HUES64 (cell line): ENCODE measurements at regions not wholly inside any gene's neighbourhood (a gene's known extent, or its start where the extent isn't known, plus 50 kb on each side); places are given as distances from the start of the nearest gene placed in this dataset.
"Not testable (repeated sequence)": the region's sequence is repeated elsewhere in the genome, so short reads cannot be mapped to it uniquely, and the experiment has no call there.

Source experiments
- H3K27ac ChIP-seq: 2 replicates; pipeline ENCODE4 v1.7.0; 2013; ENCODE audit warnings: low read depth, low read length, inconsistent platforms
- H3K27me3 ChIP-seq: 2 replicates; pipeline ENCODE4 v1.6.1; 2013; ENCODE audit warnings: mild to moderate bottlenecking, low read length; ENCODE audit not compliant: insufficient read depth
- H3K36me3 ChIP-seq: 2 replicates; pipeline ENCODE4 v1.6.1; 2013; ENCODE audit warnings: mild to moderate bottlenecking, low read length; ENCODE audit not compliant: insufficient read depth
- H3K4me1 ChIP-seq: 2 replicates; pipeline ENCODE4 v1.6.1; 2013; ENCODE audit warnings: mild to moderate bottlenecking, low read length, moderate library complexity; ENCODE audit not compliant: insufficient read depth
- H3K4me3 ChIP-seq: 2 replicates; pipeline ENCODE4 v1.5.1; 2013; ENCODE audit warnings: mild to moderate bottlenecking, low read length, moderate library complexity
- H3K9ac ChIP-seq: 2 replicates; pipeline ENCODE4 v1.6.1; 2013; ENCODE audit warnings: mild to moderate bottlenecking, low read depth, low read length
- H3K9me3 ChIP-seq: 2 replicates; pipeline ENCODE4 v1.6.1; 2013; ENCODE audit warnings: low read depth, low read length; ENCODE audit not compliant: insufficient read depth
- WGBS: fragments of 150-250, 120-280 bp; methylation state at CpG from one replicate; pipeline ENCODE4 v1.1.7; 2013; ENCODE audit warnings: missing lambda C conversion rate; 5-methylcytosine and 5-hydroxymethylcytosine counted together

DNA sequence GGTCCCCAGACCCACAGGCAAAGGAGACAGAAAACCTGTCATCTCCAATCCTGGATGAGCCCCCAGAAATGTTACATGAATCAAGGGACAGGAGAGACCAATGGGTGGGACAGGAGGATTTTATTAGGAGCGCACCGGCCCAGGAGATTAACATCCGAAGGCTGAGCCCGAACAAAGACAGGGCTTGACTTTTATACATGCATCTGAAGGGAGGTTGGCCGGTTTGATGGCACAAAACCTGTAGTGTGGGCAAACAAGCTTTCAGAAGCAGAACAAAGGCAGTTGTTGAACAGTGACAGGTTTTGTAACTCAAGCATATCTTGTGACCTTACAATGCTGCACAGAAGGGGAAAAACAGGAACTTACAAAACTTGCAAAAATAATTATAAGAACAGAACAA, 83.9 kb upstream of the GPR6 start:
- Histone ChIP-seq H3K36me3 (no peaks in the 10 kb centered on the region), H3K9me3 (peaks cover 23% of the 10 kb centered on the region), H3K27ac (no peak overlapping the region), H3K27me3 (no peaks in the 10 kb centered on the region), H3K4me3 (no peak overlapping the region), H3K4me1 (peaks cover 18% of the 10 kb centered on the region), H3K9ac (no peak overlapping the region)
- WGBS: 96% methylated on average over 5 of the region's 5 CpGs

- no peak overlapping the region for H3K4me3 ChIP-seq
- peaks cover 24% of the 10 kb centered on the region for H3K4me1 ChIP-seq
- no peak overlapping the region for H3K9ac ChIP-seq
- no peak overlapping the region for H3K27ac ChIP-seq
- peaks cover 23% of the 10 kb centered on the region for H3K9me3 ChIP-seq
- WGBS: 84% methylated on average over 1 of the region's 1 CpG
- H3K36me3 ChIP-seq: no peaks in the 10 kb centered on the region
- H3K27me3 ChIP-seq: peaks cover 6% of the 10 kb centered on the region; the same call in 1 of the 2 replicates
Measured at GRCh38 chr6:109896341-109896740, 81.8 kb upstream of the GPR6 start.

DNA sequence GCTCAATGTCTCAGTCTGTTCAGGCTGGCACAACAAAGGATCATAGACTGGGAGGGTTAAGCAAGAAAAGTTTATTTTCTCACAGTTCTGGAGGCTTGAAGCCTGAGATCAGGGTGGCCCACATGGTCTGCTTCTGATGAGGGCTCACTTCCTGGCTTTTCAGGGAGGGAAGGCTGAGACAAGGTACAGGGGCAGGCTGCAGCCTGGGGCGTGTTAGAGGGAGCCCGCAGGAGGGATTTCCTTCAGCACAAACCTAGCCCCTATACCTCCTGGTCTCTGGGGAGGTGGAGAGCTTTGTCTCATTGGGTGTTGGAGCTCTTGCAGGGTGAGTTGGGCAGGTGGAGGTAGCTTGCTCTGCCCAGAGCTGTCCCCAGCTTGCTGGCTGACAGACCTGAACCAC, 81.1 kb upstream of the GPR6 start:
- Histone ChIP-seq H3K27me3 (peaks cover 13% of the 10 kb centered on the region; the same call in 1 of the 2 replicates), H3K9me3 (peaks cover 23% of the 10 kb centered on the region), H3K27ac (no peak overlapping the region), H3K36me3 (no peaks in the 10 kb centered on the region), H3K4me1 (peaks cover 30% of the 10 kb centered on the region), H3K4me3 (no peak overlapping the region), H3K9ac (no peak overlapping the region)
- 80% methylated on average over 1 of the region's 2 CpGs for WGBS

GRCh38 chr6:109897561-109898080, 80.5 kb upstream of the GPR6 start:
- Histone ChIP-seq H3K36me3 (no peaks in the 10 kb centered on the region), H3K27me3 (peaks cover 18% of the 10 kb centered on the region; the same call in 1 of the 2 replicates), H3K9me3 (peaks cover 23% of the 10 kb centered on the region), H3K9ac (no peak overlapping the region), H3K4me3 (no peak overlapping the region), H3K4me1 (peaks cover 30% of the 10 kb centered on the region), H3K27ac (no peak overlapping the region)
- WGBS: 97% methylated on average over 2 of the region's 2 CpGs

- H3K9me3 ChIP-seq: no peaks in the 10 kb centered on the region
- WGBS: 89% methylated on average over 2 of the region's 2 CpGs
- no peak overlapping the region for H3K27ac ChIP-seq
- H3K36me3 ChIP-seq: no peaks in the 10 kb centered on the region
- peaks cover 41% of the 10 kb centered on the region for H3K27me3 ChIP-seq
- H3K4me3 ChIP-seq: no peak overlapping the region
- H3K9ac ChIP-seq: no peak overlapping the region
- H3K4me1 ChIP-seq: peaks cover 17% of the 10 kb centered on the region
Measured at GRCh38 chr6:109901976-109902375, 76.1 kb upstream of the GPR6 start.

GRCh38 chr6:109902870-109903269, 75.2 kb upstream of the GPR6 start:
- Histone ChIP-seq H3K27me3 (peaks cover 41% of the 10 kb centered on the region), H3K4me1 (peaks cover 13% of the 10 kb centered on the region), H3K4me3 (no peak overlapping the region), H3K9me3 (no peaks in the 10 kb centered on the region), H3K36me3 (no peaks in the 10 kb centered on the region), H3K9ac (no peak overlapping the region), H3K27ac (no peak overlapping the region)
- WGBS: 93% methylated on average over 1 of the region's 1 CpG

- Histone ChIP-seq H3K27me3 (no peaks in the 10 kb centered on the region; the same call in 1 of the 2 replicates), H3K4me3 (no peak overlapping the region), H3K4me1 (no peaks in the 10 kb centered on the region), H3K9me3 (no peaks in the 10 kb centered on the region), H3K36me3 (no peaks in the 10 kb centered on the region), H3K9ac (no peak overlapping the region), H3K27ac (no peak overlapping the region)
- WGBS: 84% methylated on average over 1 of the region's 1 CpG
Measured at GRCh38 chr6:109910571-109910970, 67.5 kb upstream of the GPR6 start.

DNA sequence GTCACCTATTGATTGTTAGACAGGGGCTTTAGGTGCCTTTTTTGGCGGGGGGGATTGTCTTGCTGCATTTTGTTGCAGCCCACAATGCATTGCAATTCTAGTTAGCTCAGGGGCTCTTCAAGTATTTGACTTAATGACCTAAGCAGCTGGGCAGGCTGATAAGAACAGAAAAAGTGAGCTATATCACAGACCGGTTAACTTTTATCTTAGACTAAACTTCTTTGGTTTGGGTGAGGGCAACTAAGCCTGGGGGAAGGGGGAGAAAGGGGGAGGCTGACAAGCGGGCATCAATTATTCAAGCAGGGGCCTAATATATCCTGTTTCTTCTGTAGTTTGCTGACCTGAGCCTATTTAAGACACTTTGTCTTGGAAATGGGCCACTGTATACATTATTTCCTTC, 66.0 kb upstream of the GPR6 start:
- Histone ChIP-seq H3K9me3 (no peaks in the 10 kb centered on the region), H3K36me3 (no peaks in the 10 kb centered on the region), H3K27me3 (no peaks in the 10 kb centered on the region), H3K4me3 (no peak overlapping the region), H3K27ac (no peak overlapping the region), H3K9ac (no peak overlapping the region), H3K4me1 (no peaks in the 10 kb centered on the region)
- WGBS: 90% methylated on average over 3 of the region's 3 CpGs

DNA sequence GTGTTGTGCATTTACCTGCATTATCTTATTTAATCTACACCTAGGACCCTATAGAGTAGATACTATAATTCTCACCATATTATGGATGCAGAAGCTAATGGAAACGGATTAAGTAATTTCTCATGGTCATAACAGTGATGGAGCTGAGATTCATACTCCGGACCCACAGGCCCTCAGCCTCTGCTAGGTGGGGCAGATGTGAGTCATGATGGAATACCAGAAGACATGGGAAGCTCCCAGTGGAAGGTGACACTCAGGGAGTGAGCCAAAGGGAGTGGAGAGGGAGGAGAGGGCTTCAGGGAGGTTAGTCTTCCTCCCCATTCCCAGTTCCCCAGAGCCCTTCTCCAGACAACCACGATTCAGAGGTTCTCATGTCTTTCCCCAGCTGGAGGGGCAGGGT, 65.2 kb upstream of the GPR6 start:
- Histone ChIP-seq H3K36me3 (no peaks in the 10 kb centered on the region), H3K9ac (no peak overlapping the region)
- WGBS: 93% methylated on average over 3 of the region's 3 CpGs

DNA sequence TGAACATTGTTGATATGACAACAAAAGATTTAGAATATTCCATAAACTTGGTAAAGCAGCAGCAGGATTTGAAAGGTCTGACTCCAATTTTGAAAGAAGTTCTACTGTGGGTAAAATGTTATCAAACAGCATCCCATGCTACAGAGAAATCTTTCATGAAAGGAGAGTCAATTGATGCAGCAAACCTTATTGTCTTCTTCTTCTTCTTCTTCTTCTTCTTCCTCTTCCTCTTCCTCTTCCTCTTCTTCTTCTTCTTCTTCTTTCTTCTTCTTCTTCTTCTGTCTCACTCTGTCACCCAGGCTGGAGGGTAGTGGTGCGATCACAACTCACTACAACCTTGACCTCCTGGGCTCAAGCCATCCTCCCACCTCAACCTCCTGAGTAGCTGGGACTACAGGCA, 62.4 kb upstream of the GPR6 start:
- not testable (repeated sequence) for H3K27me3 ChIP-seq
- WGBS: 100% methylated on average over 1 of the region's 1 CpG

More for the DNA sequence above, 65.2 kb upstream of the GPR6 start:
- Histone ChIP-seq H3K4me3 (no peak overlapping the region), H3K4me1 (no peaks in the 10 kb centered on the region), H3K27me3 (no peaks in the 10 kb centered on the region), H3K9me3 (no peaks in the 10 kb centered on the region), H3K27ac (no peak overlapping the region)

GRCh38 chr6:109916759-109917158, 61.4 kb upstream of the GPR6 start:
- no peaks in the 10 kb centered on the region for H3K9me3 ChIP-seq
- 98% methylated on average over 4 of the region's 4 CpGs for WGBS
- H3K36me3 ChIP-seq: no peaks in the 10 kb centered on the region
- H3K9ac ChIP-seq: no peak overlapping the region
- H3K27me3 ChIP-seq: no peaks in the 10 kb centered on the region
- no peak overlapping the region for H3K27ac ChIP-seq
- H3K4me1 ChIP-seq: no peaks in the 10 kb centered on the region
- no peak overlapping the region for H3K4me3 ChIP-seq

More for the DNA sequence above, 62.4 kb upstream of the GPR6 start:
- not testable (repeated sequence) for H3K4me3 ChIP-seq, H3K9ac ChIP-seq, H3K36me3 ChIP-seq, H3K9me3 ChIP-seq, H3K27ac ChIP-seq, H3K4me1 ChIP-seq

DNA sequence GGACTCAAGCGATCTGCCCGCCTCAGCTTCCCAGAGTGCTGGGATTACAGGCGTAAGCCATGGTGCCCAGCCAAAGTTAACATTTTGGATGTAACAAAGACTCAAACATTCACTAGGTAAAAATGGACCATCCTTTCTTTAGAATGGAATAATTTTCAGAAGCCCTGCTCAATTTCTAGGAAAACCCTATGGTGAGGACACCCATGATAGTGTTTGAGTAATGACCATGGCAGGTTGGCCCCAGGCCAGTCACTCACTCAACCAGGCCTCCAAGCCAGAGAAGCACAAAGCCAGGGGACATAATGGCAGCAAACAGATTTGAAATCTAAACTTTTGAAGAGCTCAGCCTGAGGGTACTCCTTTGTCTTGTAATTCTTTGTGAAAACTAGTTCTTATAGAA, 59.9 kb upstream of the GPR6 start:
- no peak overlapping the region for H3K9ac ChIP-seq
- H3K9me3 ChIP-seq: no peaks in the 10 kb centered on the region
- WGBS: 96% methylated on average over 3 of the region's 3 CpGs
- no peaks in the 10 kb centered on the region for H3K4me1 ChIP-seq
- no peak overlapping the region for H3K4me3 ChIP-seq
- no peak overlapping the region for H3K27ac ChIP-seq
- H3K36me3 ChIP-seq: no peaks in the 10 kb centered on the region
- H3K27me3 ChIP-seq: no peaks in the 10 kb centered on the region
